ENCODE measurements at regions not wholly inside any gene's neighbourhood (a gene's known extent, or its start where the extent isn't known, plus 50 kb on each side); places are given as distances from the start of the nearest gene placed in this dataset.

DNA sequence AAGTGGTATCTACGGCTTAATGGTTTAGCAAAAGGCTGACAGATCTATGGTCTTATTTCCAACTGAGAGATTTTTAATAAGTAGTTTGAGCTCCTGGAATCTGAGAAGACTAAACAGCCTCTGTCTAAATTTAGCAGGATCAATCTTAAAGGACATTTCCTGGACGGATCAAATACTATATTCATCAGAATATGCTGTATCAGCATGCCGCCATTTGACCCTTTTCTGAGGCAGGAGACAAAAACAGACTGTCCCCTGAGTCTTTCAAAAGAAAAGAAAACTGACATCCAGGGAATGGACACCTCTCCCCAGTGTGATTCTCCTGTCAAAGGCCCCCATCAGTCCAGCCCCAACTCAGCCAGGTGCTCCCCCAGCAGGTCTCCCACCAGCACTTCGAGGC is 443.7 kb downstream of the GXYLT1 start:
- intact Hi-C loops (cut with DNase I): no loop called here
- Histone ChIP-seq H3K4me1 (ENCODE audit: control insufficient read depth in 1 of 2, insufficient read depth in 2 of 2, low read length in 2 of 2) (no peaks in the 10 kb centered on the region), H3K36me3 (ENCODE audit: control insufficient read depth in 1 of 2, insufficient read depth in 2 of 2, low read length in 1 of 2) (no peaks in the 10 kb centered on the region), H3K4me3 (ENCODE audit: low read length in 2 of 2) (no peak overlapping the region), H3K27me3 (ENCODE audit: control insufficient read depth in 1 of 2, insufficient read depth in 2 of 2, low read length in 1 of 2) (no peaks in the 10 kb centered on the region), H3K9me3 (ENCODE audit: control insufficient read depth, low read length) (no peaks in the 10 kb centered on the region), H3K27ac (ENCODE audit: low read depth in 1 of 2, low read length in 2 of 2) (no peak overlapping the region)
- no peak for DNase-seq
- ATAC-seq (ENCODE audit: low FRiP score): no peak
- 75 to 76% methylated on average over 4 of the region's 4 CpGs for WGBS, 2 donors

DNA sequence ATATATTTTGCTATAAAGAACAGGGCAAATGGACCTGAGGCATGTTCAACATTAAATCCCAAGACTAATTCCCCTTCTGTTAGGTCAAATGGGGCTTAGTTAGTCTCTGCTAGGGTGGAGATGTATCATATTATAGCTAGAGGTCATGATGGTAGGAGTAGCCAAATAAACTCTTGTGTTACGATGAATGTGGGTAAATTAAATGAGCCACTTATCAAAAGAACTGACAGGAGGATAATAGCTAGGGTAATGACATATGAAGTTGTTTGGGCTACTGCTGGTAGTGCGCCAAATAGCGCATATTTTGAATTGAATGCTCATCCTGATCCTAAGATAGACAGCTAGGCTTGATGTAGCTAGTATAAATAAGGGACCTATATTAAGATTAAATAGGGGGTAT is 445.0 kb downstream of the GXYLT1 start:
- Histone ChIP-seq H3K27ac (ENCODE audit: low read depth in 1 of 2, low read length in 2 of 2) (no peak overlapping the region), H3K36me3 (ENCODE audit: control insufficient read depth in 1 of 2, insufficient read depth in 2 of 2, low read length in 1 of 2) (no peaks in the 10 kb centered on the region), H3K4me1 (ENCODE audit: control insufficient read depth in 1 of 2, insufficient read depth in 2 of 2, low read length in 2 of 2) (no peaks in the 10 kb centered on the region), H3K4me3 (ENCODE audit: low read length in 2 of 2) (no peak overlapping the region), H3K27me3 (ENCODE audit: control insufficient read depth in 1 of 2, insufficient read depth in 2 of 2, low read length in 1 of 2) (no peaks in the 10 kb centered on the region), H3K9me3 (ENCODE audit: control insufficient read depth, low read length) (no peaks in the 10 kb centered on the region)
- no peak for DNase-seq
- 91 to 92% methylated on average over 3 of the region's 3 CpGs for WGBS, 2 donors
- intact Hi-C loops (cut with DNase I): no loop called here
- ATAC-seq (ENCODE audit: low FRiP score): no peak

DNA sequence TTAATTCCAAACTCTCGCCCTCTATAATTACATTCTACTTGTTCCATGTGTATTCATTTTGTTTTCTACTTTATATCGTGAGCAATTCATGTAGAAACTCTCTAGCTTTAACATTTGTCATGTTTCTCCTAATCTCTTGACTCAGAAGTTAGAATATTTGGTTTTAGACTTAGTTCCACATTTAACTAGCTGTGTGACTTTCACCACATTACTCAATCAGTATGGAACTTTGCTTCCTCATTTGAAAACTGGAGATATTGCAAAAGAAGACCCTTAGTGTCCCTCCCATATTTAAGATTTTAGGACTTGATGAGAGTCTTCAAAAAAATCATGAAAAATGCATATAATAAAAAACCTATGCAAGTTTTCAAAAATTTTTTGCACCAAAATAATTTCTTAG is 447.5 kb downstream of the GXYLT1 start:
- Histone ChIP-seq H3K27me3 (ENCODE audit: control insufficient read depth in 1 of 2, insufficient read depth in 2 of 2, low read length in 1 of 2) (no peaks in the 10 kb centered on the region), H3K36me3 (ENCODE audit: control insufficient read depth in 1 of 2, insufficient read depth in 2 of 2, low read length in 1 of 2) (no peaks in the 10 kb centered on the region), H3K27ac (ENCODE audit: low read depth in 1 of 2, low read length in 2 of 2) (no peak overlapping the region), H3K4me3 (ENCODE audit: low read length in 2 of 2) (no peak overlapping the region), H3K4me1 (ENCODE audit: control insufficient read depth in 1 of 2, insufficient read depth in 2 of 2, low read length in 2 of 2) (no peaks in the 10 kb centered on the region), H3K9me3 (ENCODE audit: control insufficient read depth, low read length) (no peaks in the 10 kb centered on the region)
- ATAC-seq (ENCODE audit: low FRiP score) (no peak), DNase-seq (no peak)
- WGBS, 2 donors: 55 to 56% methylated on average over 2 of the region's 2 CpGs
- intact Hi-C loops (cut with DNase I): no loop called here

DNA sequence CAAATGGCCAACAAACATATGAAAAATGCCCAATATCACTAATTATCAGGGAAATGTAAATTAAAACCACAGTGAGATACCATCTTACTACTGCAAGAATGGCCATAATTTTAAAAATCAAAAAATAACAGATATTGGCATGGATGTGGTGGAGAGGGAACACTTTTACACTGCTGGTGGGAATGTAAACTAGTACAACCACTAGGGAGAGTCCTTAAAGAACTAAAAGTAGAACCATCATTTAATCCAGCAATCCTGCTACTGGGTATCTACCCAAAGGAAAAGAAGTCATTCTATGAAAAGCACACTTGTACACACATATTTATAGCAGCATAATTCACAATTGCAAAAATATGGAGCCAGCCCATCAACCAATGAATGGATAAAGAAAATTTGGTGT is 459.7 kb downstream of the GXYLT1 start:
- no peaks in the 10 kb centered on the region for H3K9me3 ChIP-seq (ENCODE audit: control insufficient read depth, low read length)
- no peak overlapping the region for H3K27ac ChIP-seq (ENCODE audit: low read depth in 1 of 2, low read length in 2 of 2)
- no peaks in the 10 kb centered on the region for H3K36me3 ChIP-seq (ENCODE audit: control insufficient read depth in 1 of 2, insufficient read depth in 2 of 2, low read length in 1 of 2)
- no peaks in the 10 kb centered on the region for H3K27me3 ChIP-seq (ENCODE audit: control insufficient read depth in 1 of 2, insufficient read depth in 2 of 2, low read length in 1 of 2)
- ATAC-seq (ENCODE audit: low FRiP score) (no peak), DNase-seq (no peak)
- H3K4me1 ChIP-seq (ENCODE audit: control insufficient read depth in 1 of 2, insufficient read depth in 2 of 2, low read length in 2 of 2): no peaks in the 10 kb centered on the region
- no peak overlapping the region for H3K4me3 ChIP-seq (ENCODE audit: low read length in 2 of 2)
- intact Hi-C loops (cut with DNase I): loop anchor here in 1 of 2 donors (10.0 kb wide), 1 partner anchor 340 kb away; no protein-coding TSS in a partner anchor

DNA sequence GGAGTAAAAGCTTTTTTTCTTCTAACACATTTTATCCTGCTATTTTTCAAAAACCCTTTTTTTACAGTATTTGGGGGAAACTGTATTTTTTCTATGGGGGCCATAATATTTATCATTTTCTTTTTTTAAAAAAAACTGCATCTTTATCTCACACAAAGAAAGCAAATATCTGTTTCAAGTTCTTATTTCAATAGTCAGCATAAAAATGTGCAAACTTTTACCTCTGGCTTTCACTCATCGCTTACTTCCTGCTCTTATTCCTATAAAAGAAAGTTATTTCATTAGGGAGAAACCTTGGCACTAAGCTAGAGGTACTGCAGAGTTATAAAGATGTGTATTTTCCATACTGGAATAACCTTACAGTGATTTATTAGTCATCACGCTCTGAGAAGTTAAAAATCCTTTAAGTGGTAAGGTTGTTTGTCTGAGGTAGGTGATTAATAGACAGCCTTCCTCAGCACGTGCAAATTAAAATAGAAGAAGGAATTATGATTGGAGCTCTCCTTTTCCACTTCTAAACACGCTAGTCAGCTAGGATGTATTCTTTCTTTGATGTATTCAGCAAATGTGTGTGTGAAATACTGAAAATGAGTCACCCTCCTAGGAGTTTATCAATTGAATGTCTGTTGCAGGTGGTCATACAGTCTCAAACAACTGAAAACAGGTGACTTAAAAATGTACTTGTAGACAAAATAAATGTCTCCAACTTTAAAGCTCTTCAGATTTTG is 461.0 kb downstream of the GXYLT1 start:
- WGBS, 2 donors: 42 to 54% methylated on average over 4 of the region's 4 CpGs
- DNase-seq (no peak), ATAC-seq (ENCODE audit: low FRiP score) (no peak)
- Histone ChIP-seq H3K9me3 (ENCODE audit: control insufficient read depth, low read length) (no peaks in the 10 kb centered on the region), H3K4me3 (ENCODE audit: low read length in 2 of 2) (no peak overlapping the region), H3K36me3 (ENCODE audit: control insufficient read depth in 1 of 2, insufficient read depth in 2 of 2, low read length in 1 of 2) (no peaks in the 10 kb centered on the region), H3K27ac (ENCODE audit: low read depth in 1 of 2, low read length in 2 of 2) (no peak overlapping the region), H3K4me1 (ENCODE audit: control insufficient read depth in 1 of 2, insufficient read depth in 2 of 2, low read length in 2 of 2) (no peaks in the 10 kb centered on the region), H3K27me3 (ENCODE audit: control insufficient read depth in 1 of 2, insufficient read depth in 2 of 2, low read length in 1 of 2) (no peaks in the 10 kb centered on the region)
- intact Hi-C loops (cut with DNase I): loop anchor here in 1 of 2 donors (10.0 kb wide), 1 partner anchor 341 kb away; no protein-coding TSS in a partner anchor

DNA sequence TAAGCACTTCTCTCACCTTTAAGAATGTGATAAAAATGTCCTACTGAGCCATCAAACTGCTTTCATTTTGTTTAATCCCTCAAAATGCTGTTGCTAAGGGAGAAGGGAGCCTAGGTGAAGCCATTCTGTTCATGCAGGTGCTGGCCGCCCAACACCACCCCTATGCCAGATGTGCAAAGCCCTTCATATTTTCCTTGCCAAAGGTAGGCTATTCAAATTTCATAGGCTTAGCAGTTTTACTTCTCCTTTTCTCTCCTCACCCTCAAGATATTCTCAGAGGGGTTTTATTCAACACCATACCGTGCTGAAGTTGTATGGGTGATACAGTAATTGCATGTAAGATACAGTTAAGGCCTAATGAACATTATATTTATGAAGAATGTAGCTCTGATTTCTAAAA is 461.7 kb downstream of the GXYLT1 start:
- intact Hi-C loops (cut with DNase I): loop anchor here in 1 of 2 donors (10.0 kb wide), 1 partner anchor 342 kb away; no protein-coding TSS in a partner anchor

DNA sequence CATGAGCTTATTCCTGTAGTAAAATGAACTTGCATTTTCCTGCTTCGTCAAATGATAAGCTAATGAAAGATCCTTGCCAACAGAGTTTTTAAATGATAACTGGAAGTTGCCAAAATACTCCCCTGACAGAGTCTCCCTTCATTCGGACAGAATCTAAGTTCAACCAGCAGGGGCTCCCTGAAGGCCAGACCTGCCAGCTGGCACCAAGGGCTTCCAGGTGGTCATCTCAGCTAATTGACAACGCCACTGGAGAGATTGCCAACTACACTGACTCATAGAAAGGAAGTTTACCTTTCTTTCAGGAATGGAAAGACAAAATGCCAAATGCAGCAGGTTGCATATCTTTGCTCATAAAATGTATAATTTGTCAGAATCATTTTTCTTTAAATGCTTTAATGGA is 462.8 kb downstream of the GXYLT1 start:
- no peak overlapping the region for H3K4me3 ChIP-seq (ENCODE audit: low read length in 2 of 2)
- DNase-seq (no peak), ATAC-seq (ENCODE audit: low FRiP score) (no peak)
- 63 to 66% methylated on average over 3 of the region's 3 CpGs for WGBS, 2 donors
- intact Hi-C loops (cut with DNase I): loop anchor here in 1 of 2 donors (10.0 kb wide), 1 partner anchor 343 kb away; no protein-coding TSS in a partner anchor
- no peak overlapping the region for H3K27ac ChIP-seq (ENCODE audit: low read depth in 1 of 2, low read length in 2 of 2)
- H3K9me3 ChIP-seq (ENCODE audit: control insufficient read depth, low read length): no peaks in the 10 kb centered on the region
- no peaks in the 10 kb centered on the region for H3K27me3 ChIP-seq (ENCODE audit: control insufficient read depth in 1 of 2, insufficient read depth in 2 of 2, low read length in 1 of 2)
- H3K4me1 ChIP-seq (ENCODE audit: control insufficient read depth in 1 of 2, insufficient read depth in 2 of 2, low read length in 2 of 2): no peaks in the 10 kb centered on the region
- no peaks in the 10 kb centered on the region for H3K36me3 ChIP-seq (ENCODE audit: control insufficient read depth in 1 of 2, insufficient read depth in 2 of 2, low read length in 1 of 2)

More for the DNA sequence above, 461.7 kb downstream of the GXYLT1 start:
- Histone ChIP-seq H3K4me1 (ENCODE audit: control insufficient read depth in 1 of 2, insufficient read depth in 2 of 2, low read length in 2 of 2) (no peaks in the 10 kb centered on the region), H3K27ac (ENCODE audit: low read depth in 1 of 2, low read length in 2 of 2) (no peak overlapping the region), H3K4me3 (ENCODE audit: low read length in 2 of 2) (no peak overlapping the region), H3K36me3 (ENCODE audit: control insufficient read depth in 1 of 2, insufficient read depth in 2 of 2, low read length in 1 of 2) (no peaks in the 10 kb centered on the region), H3K27me3 (ENCODE audit: control insufficient read depth in 1 of 2, insufficient read depth in 2 of 2, low read length in 1 of 2) (no peaks in the 10 kb centered on the region), H3K9me3 (ENCODE audit: control insufficient read depth, low read length) (no peaks in the 10 kb centered on the region)
- DNase-seq (no peak), ATAC-seq (ENCODE audit: low FRiP score) (no peak)
- WGBS, 2 donors: 93 to 96% methylated on average over 2 of the region's 2 CpGs

DNA sequence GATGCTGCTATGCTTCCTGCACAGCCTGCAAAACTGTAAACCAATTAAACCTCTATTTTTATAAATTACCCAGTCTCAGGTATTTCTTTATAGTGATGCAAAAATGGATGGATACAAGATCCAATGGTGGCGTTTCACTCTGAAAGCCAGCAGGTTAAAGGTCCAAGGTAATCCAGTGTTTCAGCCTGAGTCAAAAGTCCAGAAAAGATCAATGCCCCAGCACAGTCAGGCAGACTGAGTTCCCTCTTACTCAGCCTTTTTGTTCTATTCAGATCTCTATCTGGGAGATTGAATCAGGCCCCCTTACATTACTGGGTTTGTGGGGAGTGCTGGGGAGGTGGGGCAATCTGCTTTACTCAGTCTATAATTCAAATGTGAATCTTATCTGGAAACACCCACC is 464.5 kb downstream of the GXYLT1 start:
- ATAC-seq (ENCODE audit: low FRiP score) (no peak), DNase-seq (no peak)
- Histone ChIP-seq H3K27me3 (ENCODE audit: control insufficient read depth in 1 of 2, insufficient read depth in 2 of 2, low read length in 1 of 2) (no peaks in the 10 kb centered on the region), H3K9me3 (ENCODE audit: control insufficient read depth, low read length) (no peaks in the 10 kb centered on the region), H3K4me1 (ENCODE audit: control insufficient read depth in 1 of 2, insufficient read depth in 2 of 2, low read length in 2 of 2) (no peaks in the 10 kb centered on the region), H3K27ac (ENCODE audit: low read depth in 1 of 2, low read length in 2 of 2) (no peak overlapping the region), H3K36me3 (ENCODE audit: control insufficient read depth in 1 of 2, insufficient read depth in 2 of 2, low read length in 1 of 2) (no peaks in the 10 kb centered on the region), H3K4me3 (ENCODE audit: low read length in 2 of 2) (no peak overlapping the region)
- intact Hi-C loops (cut with DNase I): loop anchor here in 1 of 2 donors (10.0 kb wide), 1 partner anchor 345 kb away; no protein-coding TSS in a partner anchor
- WGBS, 2 donors: 80 to 97% methylated on average over 1 of the region's 1 CpG

DNA sequence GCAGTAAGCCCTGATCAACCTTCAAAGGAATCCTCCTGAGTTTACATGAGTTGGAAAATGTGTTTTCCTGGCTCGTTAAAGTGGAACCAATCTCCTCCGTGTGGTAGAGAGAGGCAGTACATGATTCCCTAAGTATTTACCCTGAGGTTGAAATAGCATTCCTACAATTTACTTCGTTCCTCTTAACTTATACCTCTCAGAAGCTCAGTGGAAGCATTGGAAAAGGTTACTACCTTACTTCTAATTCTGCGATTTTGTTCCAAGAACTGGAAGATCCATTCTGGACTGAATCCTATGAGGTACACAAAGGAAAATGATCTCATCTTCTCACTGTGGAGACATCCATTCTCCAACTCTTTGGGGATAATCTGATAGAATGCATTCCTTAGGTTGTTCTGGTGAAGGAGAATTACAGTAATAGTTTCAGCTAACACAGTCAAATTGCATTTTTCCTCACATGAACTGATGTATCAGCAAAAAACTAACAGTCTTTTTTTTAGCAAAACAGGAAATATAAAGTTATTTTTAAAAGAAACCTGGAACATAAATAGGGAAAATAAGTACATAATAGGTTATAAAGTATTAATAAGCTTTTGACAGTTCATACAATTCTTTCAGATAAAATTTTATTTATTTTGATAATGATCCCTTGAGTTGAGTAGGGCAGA is 475.6 kb downstream of the PDZRN4 start:
- Histone ChIP-seq H3K36me3 (ENCODE audit: control insufficient read depth in 1 of 2, insufficient read depth in 2 of 2, low read length in 1 of 2) (no peaks in the 10 kb centered on the region), H3K4me1 (ENCODE audit: control insufficient read depth in 1 of 2, insufficient read depth in 2 of 2, low read length in 2 of 2) (no peaks in the 10 kb centered on the region), H3K9me3 (ENCODE audit: control insufficient read depth, low read length) (no peaks in the 10 kb centered on the region), H3K27ac (ENCODE audit: low read depth in 1 of 2, low read length in 2 of 2) (no peak overlapping the region), H3K27me3 (ENCODE audit: control insufficient read depth in 1 of 2, insufficient read depth in 2 of 2, low read length in 1 of 2) (no peaks in the 10 kb centered on the region), H3K4me3 (ENCODE audit: low read length in 2 of 2) (no peak overlapping the region)
- WGBS, 2 donors: 18 to 28% methylated on average over 4 of the region's 4 CpGs
- DNase-seq (no peak), ATAC-seq (ENCODE audit: low FRiP score) (no peak)
- intact Hi-C loops (cut with DNase I): no loop called here
